SK-N-SH treated with all-trans-retinoic acid at 6 μM for 48 hours (cell line): ENCODE measurements at regions not wholly inside any gene's neighbourhood (a gene's known extent, or its start where the extent isn't known, plus 50 kb on each side); places are given as distances from the start of the nearest gene placed in this dataset.

ENCODE experiments used
- ATAC-seq: fragments of 200-7000 bp; cut with Tn5 transposase; 3 replicates; pipeline ENCODE4 v1.9.1; 2020; ENCODE audit warnings: mild to moderate bottlenecking, moderate library complexity
- ARNTL ChIP-seq: fragments of 450-650 bp; formaldehyde crosslinking; IDR thresholded peaks from 2 replicates; pipeline ENCODE4 v1.5.0; 2020; ENCODE audit warnings: low read depth, mild to moderate bottlenecking, moderate library complexity, borderline replicate concordance
- BACH2 ChIP-seq: fragments of 250-450 bp; sonication (Bioruptor Pico); IDR thresholded peaks from 2 replicates; pipeline ENCODE4 v1.9.0; 2021; ENCODE audit warnings: mild to moderate bottlenecking, borderline replicate concordance
- CSDC2 ChIP-seq: fragments of 250-450 bp; sonication (Bioruptor Pico); IDR thresholded peaks from 2 replicates; pipeline ENCODE4 v1.5.0; 2020; ENCODE audit warnings: mild to moderate bottlenecking, moderate library complexity
- ESRRG ChIP-seq: fragments of 250-450 bp; sonication (Bioruptor Pico); IDR thresholded peaks from 2 replicates; pipeline ENCODE4 v1.6.1; 2021; ENCODE audit warnings: mild to moderate bottlenecking
- GLIS3 ChIP-seq: fragments of 250-450 bp; sonication (Bioruptor Pico); IDR thresholded peaks from 2 replicates; pipeline ENCODE4 v1.5.0; 2020; ENCODE audit warnings: mild to moderate bottlenecking, moderate library complexity
- ISL1 ChIP-seq: fragments of 250-450 bp; sonication (Bioruptor Pico); IDR thresholded peaks from 2 replicates; pipeline ENCODE4 v2.1.2; 2022; ENCODE audit warnings: mild to moderate bottlenecking, moderate library complexity
- OSR1 ChIP-seq: fragments of 250-450 bp; sonication (Bioruptor Pico); IDR thresholded peaks from 2 replicates; pipeline ENCODE4 v1.8.0; 2022; ENCODE audit warnings: moderate library complexity, mild to moderate bottlenecking, inconsistent platforms
- PPARA ChIP-seq: fragments of 250-450 bp; sonication (Bioruptor Pico); IDR thresholded peaks from 2 replicates; pipeline ENCODE4 v1.5.0; 2020; ENCODE audit warnings: mild to moderate bottlenecking, borderline replicate concordance
- RARB ChIP-seq: fragments of 250-450 bp; sonication (Bioruptor Pico); IDR thresholded peaks from 2 replicates; pipeline ENCODE4 v1.8.0; 2021; ENCODE audit warnings: mild to moderate bottlenecking, moderate library complexity
- SNAI2 ChIP-seq: fragments of 250-450 bp; sonication (Bioruptor Pico); IDR thresholded peaks from 2 replicates; pipeline ENCODE4 v1.5.0; 2020; ENCODE audit warnings: mild to moderate bottlenecking, moderate library complexity
- TCF4 ChIP-seq: fragments of 250-450 bp; sonication (Bioruptor Pico); IDR thresholded peaks from 2 replicates; pipeline ENCODE4 v1.8.0; 2021; ENCODE audit warnings: mild to moderate bottlenecking, moderate library complexity, borderline replicate concordance
- TOX ChIP-seq: fragments of 250-450 bp; sonication (Bioruptor Pico); IDR thresholded peaks from 2 replicates; pipeline ENCODE4 v1.8.0; 2021; ENCODE audit warnings: mild to moderate bottlenecking, moderate library complexity, borderline replicate concordance
- ZFP3 ChIP-seq: fragments of 250-450 bp; sonication (Bioruptor Pico); IDR thresholded peaks from 2 replicates; pipeline ENCODE4 v1.5.0; 2020; ENCODE audit warnings: mild to moderate bottlenecking, moderate library complexity
- ZFP30 ChIP-seq: fragments of 450-650 bp; formaldehyde crosslinking; IDR thresholded peaks from 2 replicates; pipeline ENCODE4 v1.5.0; 2022; ENCODE audit warnings: mild to moderate bottlenecking, moderate library complexity
- ZNF565 ChIP-seq: fragments of 450-650 bp; formaldehyde crosslinking; conservative IDR thresholded peaks from 2 replicates; pipeline ENCODE4 v1.5.0; 2020; ENCODE audit warnings: low read depth, mild to moderate bottlenecking, moderate library complexity
- ZNF70 ChIP-seq: fragments of 450-650 bp; formaldehyde crosslinking; IDR thresholded peaks from 2 replicates; pipeline ENCODE4 v1.5.0; 2020; ENCODE audit warnings: mild to moderate bottlenecking, moderate library complexity
- ZNF8 ChIP-seq: fragments of 450-650 bp; formaldehyde crosslinking; IDR thresholded peaks from 2 replicates; pipeline ENCODE4 v1.5.0; 2020; ENCODE audit warnings: mild to moderate bottlenecking, moderate library complexity
- TF ChIP-seq, protein P1 (sequence below): fragments of 250-450 bp; sonication (Bioruptor Pico); IDR thresholded peaks from 2 replicates; pipeline ENCODE4 v1.5.1; 2020; ENCODE audit warnings: low read depth, mild to moderate bottlenecking, moderate library complexity
- TF ChIP-seq, protein P2 (sequence below): fragments of 250-450 bp; sonication (Bioruptor Pico); IDR thresholded peaks from 2 replicates; pipeline ENCODE4 v1.5.0; 2020; ENCODE audit warnings: mild to moderate bottlenecking, moderate library complexity
- TF ChIP-seq, protein P3 (sequence below): fragments of 250-450 bp; sonication (Bioruptor Pico); IDR thresholded peaks from 2 replicates; pipeline ENCODE4 v1.5.1; 2021; ENCODE audit warnings: mild to moderate bottlenecking, moderate library complexity
- TF ChIP-seq, protein P4 (sequence below): fragments of 250-450 bp; sonication (Bioruptor Pico); IDR thresholded peaks from 2 replicates; pipeline ENCODE4 v1.8.0; 2021; ENCODE audit warnings: low read depth, mild to moderate bottlenecking, moderate library complexity, borderline replicate concordance

DNA sequence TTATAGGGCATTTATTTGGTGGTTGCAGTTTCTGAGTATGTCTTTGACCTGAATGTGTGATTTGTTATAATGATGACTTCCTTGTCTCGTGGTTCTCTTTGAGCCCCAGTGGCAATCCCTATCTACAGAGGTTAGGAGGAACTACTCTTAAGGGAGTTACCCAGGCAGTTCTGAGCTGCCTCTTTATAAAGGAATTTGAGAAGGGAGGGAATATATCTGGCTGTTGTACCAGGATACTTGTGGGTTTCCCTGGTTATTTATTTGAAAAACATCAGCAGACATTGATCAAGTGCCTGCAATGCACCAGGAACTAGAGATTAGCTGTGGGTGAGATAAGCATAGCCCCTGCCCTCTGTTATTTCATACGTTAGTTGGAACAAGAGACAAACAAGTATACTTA is 243.5 kb upstream of the ARHGAP20 start:
- no peak for ATAC-seq
- TF ChIP-seq ZNF8 (no peak), OSR1 (CRISPR knock-in tag) (no peak), TOX (CRISPR knock-in tag) (no peak)
- TF ChIP-seq, protein P1, sequence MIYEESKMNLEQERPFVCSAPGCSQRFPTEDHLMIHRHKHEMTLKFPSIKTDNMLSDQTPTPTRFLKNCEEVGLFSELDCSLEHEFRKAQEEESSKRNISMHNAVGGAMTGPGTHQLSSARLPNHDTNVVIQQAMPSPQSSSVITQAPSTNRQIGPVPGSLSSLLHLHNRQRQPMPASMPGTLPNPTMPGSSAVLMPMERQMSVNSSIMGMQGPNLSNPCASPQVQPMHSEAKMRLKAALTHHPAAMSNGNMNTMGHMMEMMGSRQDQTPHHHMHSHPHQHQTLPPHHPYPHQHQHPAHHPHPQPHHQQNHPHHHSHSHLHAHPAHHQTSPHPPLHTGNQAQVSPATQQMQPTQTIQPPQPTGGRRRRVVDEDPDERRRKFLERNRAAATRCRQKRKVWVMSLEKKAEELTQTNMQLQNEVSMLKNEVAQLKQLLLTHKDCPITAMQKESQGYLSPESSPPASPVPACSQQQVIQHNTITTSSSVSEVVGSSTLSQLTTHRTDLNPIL (CRISPR knock-in tag): no peak

DNA sequence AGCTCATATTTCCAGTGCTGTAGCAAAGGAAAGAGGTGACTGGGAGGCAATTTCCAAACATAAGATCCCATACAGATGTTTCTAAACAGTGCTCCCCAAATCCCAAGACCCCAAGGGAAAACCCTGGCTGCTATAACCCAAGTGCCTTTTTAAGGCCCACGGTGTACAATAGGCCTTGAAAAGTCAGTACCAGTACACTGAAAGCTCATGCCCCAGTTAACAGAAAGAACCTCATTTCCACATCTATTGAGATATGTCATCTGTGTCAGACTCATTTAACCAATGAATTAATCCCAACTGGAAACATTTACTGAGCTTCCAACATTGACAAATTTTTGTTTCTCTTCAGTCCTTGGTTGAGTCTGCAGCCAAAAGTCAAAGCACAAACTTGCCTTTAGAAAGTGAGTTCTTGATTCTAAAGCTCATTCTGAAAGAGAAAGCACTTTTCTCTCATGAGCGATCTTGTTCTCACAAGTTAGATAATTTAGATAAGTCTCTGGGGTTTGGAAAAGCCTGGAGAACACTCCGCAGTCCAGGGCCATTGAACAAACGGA is 239.8 kb upstream of the ARHGAP20 start:
- no peak for ATAC-seq
- TF ChIP-seq TOX (CRISPR knock-in tag) (no peak), RARB (CRISPR knock-in tag) (no peak), ZFP3 (CRISPR knock-in tag) (no peak), ESRRG (no peak), TCF4 (CRISPR knock-in tag) (no peak), GLIS3 (CRISPR knock-in tag) (no peak), ARNTL (CRISPR knock-in tag) (no peak), PPARA (CRISPR knock-in tag) (no peak), ZFP30 (CRISPR knock-in tag) (no peak), ZNF8 (no peak), BACH2 (no peak), CSDC2 (no peak), SNAI2 (CRISPR knock-in tag) (no peak), ZNF70 (CRISPR knock-in tag) (no peak), ISL1 (no peak)
- TF ChIP-seq, protein P2, sequence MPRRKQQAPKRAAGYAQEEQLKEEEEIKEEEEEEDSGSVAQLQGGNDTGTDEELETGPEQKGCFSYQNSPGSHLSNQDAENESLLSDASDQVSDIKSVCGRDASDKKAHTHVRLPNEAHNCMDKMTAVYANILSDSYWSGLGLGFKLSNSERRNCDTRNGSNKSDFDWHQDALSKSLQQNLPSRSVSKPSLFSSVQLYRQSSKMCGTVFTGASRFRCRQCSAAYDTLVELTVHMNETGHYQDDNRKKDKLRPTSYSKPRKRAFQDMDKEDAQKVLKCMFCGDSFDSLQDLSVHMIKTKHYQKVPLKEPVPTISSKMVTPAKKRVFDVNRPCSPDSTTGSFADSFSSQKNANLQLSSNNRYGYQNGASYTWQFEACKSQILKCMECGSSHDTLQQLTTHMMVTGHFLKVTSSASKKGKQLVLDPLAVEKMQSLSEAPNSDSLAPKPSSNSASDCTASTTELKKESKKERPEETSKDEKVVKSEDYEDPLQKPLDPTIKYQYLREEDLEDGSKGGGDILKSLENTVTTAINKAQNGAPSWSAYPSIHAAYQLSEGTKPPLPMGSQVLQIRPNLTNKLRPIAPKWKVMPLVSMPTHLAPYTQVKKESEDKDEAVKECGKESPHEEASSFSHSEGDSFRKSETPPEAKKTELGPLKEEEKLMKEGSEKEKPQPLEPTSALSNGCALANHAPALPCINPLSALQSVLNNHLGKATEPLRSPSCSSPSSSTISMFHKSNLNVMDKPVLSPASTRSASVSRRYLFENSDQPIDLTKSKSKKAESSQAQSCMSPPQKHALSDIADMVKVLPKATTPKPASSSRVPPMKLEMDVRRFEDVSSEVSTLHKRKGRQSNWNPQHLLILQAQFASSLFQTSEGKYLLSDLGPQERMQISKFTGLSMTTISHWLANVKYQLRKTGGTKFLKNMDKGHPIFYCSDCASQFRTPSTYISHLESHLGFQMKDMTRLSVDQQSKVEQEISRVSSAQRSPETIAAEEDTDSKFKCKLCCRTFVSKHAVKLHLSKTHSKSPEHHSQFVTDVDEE: no peak
- TF ChIP-seq, protein P3, sequence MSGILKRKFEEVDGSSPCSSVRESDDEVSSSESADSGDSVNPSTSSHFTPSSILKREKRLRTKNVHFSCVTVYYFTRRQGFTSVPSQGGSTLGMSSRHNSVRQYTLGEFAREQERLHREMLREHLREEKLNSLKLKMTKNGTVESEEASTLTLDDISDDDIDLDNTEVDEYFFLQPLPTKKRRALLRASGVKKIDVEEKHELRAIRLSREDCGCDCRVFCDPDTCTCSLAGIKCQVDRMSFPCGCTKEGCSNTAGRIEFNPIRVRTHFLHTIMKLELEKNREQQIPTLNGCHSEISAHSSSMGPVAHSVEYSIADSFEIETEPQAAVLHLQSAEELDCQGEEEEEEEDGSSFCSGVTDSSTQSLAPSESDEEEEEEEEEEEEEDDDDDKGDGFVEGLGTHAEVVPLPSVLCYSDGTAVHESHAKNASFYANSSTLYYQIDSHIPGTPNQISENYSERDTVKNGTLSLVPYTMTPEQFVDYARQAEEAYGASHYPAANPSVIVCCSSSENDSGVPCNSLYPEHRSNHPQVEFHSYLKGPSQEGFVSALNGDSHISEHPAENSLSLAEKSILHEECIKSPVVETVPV (CRISPR knock-in tag): no peak
- TF ChIP-seq, protein P4, sequence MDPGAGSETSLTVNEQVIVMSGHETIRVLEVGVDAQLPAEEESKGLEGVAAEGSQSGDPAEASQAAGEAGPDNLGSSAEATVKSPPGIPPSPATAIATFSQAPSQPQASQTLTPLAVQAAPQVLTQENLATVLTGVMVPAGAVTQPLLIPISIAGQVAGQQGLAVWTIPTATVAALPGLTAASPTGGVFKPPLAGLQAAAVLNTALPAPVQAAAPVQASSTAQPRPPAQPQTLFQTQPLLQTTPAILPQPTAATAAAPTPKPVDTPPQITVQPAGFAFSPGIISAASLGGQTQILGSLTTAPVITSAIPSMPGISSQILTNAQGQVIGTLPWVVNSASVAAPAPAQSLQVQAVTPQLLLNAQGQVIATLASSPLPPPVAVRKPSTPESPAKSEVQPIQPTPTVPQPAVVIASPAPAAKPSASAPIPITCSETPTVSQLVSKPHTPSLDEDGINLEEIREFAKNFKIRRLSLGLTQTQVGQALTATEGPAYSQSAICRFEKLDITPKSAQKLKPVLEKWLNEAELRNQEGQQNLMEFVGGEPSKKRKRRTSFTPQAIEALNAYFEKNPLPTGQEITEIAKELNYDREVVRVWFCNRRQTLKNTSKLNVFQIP (CRISPR knock-in tag): no peak
- TF ChIP-seq, protein P1 (CRISPR knock-in tag): no peak
- TF ChIP-seq, all 23 proteins: peak for 0

DNA sequence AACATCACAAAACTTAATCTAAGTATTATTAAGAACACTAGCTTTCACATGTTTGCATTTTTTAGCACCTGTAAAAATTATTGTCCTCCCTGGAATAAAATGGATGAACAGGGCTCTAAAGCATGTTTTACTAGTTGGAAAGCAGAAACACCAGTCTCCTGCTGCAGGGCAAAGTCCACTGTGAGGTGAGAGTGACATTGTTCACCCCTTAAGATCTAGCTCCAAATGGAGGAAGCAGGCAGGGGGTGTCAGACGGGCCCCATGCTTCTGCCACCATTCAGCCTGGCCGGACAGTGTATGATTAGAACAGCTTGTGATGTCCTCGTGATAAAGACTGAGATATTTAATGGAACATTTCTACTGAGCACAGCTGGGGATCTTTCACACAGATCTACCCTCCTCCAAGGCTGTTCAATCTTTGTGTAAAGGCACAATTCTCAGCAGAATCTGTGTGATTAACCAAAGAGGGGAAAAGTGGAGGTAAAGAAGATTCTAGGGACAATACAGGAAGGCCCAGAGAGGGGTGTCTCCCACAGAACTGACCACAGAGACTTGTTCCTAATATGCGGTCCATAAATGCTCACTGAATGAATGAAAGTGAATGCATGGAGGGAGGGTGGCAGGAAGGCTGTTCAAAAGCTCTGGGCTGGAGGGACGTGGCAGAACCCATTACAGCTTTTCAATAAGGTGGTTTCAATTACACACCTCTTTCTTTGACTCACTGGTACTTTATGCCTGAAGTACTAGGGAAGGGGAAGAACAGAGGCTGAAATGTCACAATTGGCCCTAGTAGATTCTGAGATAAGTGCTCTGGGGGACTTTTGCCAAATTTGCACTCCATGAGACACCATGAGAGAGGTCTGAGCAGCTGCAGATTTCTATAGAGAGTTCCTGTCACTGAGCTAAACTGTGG is 239.1 kb upstream of the ARHGAP20 start:
- no peak; the same call in 2 of the 3 replicates for ATAC-seq
- TF ChIP-seq OSR1 (CRISPR knock-in tag) (no peak), RARB (CRISPR knock-in tag) (no peak), GLIS3 (CRISPR knock-in tag) (no peak), ZFP30 (CRISPR knock-in tag) (no peak), BACH2 (no peak), ZNF565 (no peak), PPARA (CRISPR knock-in tag) (no peak)
- TF ChIP-seq, protein P3 (CRISPR knock-in tag): no peak
- TF ChIP-seq, protein P1 (CRISPR knock-in tag): no peak
